NOMO-1 treated with DMSO at 0.1 percent for 48 hours (cell line): ENCODE measurements at regions not wholly inside any gene's neighbourhood (a gene's known extent, or its start where the extent isn't known, plus 50 kb on each side); places are given as distances from the start of the nearest gene placed in this dataset.
A peak's percentile ranks its signal among the peaks of the same experiment; 100 is the strongest.
"Not testable (repeated sequence)": the region's sequence is repeated elsewhere in the genome, so short reads cannot be mapped to it uniquely, and the experiment has no call there.

Experiments used
- DNase-seq: peaks from one replicate; lab custom pipeline; 2025; ENCODE audit not compliant: unreplicated experiment; lab: John Stamatoyannopoulos, UW

DNA sequence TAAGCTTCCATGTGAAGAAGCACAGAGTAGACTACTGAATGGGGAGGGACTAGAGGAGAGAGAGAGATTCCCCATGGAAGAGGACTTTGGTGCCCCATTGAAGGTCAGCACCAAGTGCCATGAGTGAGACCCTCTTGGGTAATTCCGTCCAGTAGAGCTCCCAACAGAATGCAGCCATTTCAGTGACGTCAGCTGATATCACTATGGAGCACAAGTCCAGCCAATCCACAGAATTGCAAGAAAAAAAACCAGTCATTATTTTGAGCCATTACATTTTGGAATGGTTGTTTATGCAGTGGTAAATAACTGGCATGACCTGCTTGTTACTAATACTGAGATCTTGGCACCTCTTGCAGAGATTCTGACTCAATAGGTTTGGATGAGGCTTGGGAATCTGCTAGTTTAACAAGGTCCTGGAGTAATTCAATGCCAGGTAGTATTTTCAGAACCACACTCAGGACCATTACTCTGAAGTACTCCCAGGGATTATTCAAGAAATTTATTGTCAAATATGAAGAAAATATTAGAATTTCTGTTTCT, 52.6 kb upstream of the SP8 start:
- DNase-seq = no peak

DNA sequence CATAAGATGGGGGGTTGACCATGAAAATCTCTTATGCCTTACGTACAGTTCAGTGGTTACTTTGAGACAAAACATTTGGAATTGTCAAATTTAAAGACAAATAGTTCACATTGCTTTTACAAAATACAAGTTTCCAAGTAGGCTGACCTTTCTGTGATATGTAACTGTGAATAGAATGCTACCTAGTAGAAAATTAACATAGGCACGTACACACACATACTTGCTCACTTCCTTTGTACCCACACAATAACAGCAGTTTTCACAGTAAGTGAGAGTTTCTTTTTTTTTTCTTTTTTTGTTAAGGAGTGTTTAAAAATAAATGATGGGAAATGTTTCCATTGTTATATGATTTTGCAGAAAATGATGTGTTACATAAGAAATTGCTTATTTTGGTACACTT, 53.3 kb upstream of the SP8 start:
- no peak for DNase-seq

DNA sequence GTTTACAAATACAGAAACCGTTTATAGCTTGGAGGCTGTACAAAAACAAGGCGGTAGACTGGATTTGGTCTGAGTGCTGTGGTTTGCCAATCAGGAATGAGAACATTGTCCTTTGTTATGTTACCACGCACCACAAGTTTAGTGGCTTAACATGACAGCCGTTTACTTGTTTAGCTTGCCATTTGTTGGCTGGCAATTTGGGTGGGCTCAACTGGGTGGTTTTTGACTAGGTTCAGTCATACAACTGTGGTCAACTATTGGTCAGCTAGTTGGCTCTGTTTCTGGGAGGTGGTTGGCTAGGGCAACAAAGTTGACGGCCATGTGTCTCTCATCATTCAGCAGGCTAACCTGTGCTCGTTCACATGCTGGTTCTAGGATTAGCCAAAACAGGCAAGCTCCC, 60.1 kb upstream of the SP8 start:
- DNase-seq = no peak

DNA sequence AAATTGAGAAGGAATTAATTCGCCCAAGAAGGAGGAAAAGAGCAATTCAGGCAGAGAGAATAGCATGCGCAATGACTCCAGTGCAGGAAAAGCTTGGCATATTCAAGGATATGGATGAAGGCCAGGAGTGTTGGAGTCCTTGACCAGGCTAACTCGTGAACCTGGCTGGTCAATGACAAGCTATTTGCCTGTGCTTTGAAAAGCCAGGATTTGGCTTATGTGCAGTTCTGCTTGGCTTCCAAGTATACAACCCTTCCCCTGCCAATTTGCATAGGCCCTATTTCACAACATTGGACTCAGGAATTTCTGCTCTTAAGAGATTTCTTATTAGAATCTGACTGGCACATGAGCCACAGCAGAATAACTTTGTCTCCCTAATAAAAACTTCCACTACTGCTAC, 72.3 kb upstream of the SP8 start:
- no peak for DNase-seq

DNA sequence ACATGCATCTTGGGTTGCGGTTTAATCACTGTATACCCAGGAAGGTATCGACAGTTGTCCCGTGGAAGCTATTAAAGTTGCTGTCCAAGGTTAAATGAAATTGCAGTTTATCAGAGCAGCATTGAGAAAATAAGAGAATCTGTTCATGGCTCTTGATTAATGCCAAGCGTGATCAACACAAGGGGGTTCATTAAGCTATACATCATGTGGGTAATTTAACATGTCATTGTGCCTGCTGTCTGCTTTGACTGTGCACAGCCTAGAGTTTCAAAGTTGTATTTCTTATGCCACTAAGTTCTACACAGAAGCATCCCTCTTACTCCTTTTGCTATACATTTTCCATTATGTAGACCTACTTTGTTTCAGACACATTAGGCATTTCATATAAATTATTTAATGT, 74.8 kb upstream of the SP8 start:
- no peak for DNase-seq

DNA sequence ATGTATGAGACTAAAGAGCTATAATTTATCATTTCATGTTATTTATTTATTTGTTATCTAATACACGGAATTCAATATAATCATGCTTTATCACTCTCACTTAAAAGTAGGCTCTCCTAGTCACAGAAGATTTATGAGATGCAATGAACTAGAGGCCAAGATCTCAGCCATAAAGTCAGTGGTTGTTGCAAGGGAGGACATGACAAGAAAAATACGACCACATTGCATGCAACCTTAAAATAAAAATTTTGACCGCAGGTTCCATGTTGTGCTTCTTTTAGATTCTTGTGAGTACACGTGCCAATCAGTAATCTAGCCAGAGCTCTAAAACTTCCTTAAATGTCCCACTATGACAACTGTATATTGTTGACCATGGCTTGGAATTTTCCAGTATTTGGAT, 75.9 kb upstream of the SP8 start:
- peak; percentile 94 for DNase-seq

DNA sequence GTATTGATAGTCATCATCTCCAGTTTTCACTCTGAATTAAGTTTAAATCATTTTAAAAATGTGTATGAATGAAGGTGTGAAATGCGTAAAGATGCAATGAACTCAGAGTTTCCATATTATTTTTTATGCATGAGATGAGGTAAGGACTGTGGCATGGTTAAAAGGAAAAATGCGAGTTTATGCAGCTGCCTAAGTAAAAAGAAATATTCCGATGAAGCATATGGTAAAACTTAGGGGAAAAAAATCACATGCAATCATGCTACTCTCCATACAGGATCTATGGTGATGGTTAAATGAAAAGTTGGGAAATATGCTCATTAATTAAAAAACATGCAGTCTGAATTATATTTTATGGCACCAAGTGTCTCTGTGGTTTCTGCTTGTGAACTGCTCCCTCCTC, 77.5 kb upstream of the SP8 start:
- DNase-seq = no peak

DNA sequence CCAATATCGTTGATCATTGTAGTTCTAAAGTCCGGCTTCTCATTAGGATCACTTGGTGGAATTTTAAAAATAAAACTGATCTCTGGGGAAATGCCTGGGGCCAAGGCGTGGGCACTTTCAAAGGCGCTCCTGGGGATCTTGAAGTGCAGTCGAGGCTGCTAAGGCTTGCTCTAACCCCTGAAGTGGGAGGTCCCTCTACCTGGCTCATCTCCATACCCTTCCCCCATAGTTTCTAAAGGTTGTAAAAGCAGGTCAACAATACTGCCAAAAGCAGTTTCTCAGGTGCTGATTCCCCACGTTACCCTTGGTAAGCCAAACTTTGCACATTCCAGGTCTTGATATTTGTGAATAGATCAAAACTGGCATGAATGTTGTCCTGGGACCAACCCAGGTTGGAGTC, 79.0 kb upstream of the SP8 start:
- DNase-seq = no peak

DNA sequence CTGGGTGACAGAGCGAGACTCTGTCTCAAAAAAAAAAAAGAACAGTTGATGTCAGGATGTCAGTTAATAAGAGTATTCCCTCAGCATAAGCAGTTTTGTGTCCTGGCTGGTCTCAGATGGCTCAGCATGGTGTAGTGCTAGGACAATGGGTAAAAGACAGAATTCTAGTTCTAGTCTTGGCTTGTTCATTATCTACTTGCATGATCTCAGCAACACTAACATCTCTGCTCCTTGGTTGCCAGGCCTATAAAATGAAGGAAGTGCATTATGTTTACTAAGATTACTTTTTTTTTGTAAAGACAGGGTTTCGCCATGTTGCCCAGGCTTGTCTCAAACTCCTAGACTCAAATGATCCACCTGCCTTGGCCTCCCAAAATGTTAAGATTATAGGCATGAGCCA, 84.3 kb upstream of the SP8 start:
- no peak for DNase-seq

DNA sequence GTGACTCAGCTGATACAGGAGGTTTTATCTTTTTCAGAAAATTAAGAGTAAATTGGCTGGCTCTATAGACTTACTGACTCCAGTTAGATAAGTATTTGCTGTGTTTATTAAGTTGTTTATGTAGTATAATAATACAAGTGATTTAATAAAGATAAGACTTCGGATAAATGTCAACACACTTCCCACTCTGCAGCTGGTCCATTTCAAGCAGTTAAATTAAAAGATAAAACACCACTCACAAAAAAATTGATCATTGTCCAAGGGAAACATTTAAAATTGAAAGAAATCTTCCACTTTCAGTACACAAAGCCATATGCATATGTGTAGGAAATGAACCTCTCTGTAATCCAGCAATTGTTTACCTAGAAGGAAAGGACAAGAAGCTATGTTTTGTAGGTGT, 106.1 kb upstream of the SP8 start:
- DNase-seq = no peak

DNA sequence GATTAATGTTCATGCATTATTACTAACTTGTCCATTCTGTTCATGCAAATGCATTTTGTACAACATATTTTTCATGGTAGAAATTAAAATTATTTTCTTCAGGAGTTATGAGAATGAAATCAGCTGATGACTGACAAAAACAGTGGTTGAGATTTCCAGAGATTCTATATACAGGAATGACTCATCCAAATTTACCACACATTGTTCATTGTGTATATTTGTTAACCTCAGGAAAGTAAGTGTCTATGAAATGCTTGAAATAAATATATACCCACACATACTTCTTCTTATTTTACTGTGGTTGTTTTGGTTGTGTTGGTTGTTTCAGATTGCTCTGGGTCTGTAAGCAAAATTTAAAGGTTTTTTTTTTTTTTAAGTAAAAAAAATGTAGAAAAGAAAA, 108.1 kb upstream of the SP8 start:
- DNase-seq = peak; percentile 18

DNA sequence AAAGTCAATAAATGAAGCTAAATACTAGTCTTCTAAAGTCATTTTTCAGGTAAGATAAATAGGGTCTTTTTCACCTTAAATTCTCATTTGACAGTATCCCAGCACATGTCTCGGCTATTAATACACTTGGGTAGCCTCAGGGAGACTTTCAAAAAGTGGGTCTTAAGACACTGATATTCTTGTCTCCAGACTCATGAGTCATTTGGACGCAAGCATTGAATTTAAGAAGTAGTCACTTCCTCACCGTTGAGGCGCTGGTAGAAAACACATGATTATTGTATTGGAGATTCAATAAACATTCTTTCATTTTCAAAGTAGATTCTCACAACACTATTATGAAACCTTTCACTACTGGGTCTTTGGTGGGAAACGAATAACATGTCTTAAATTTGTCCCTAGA, 108.9 kb upstream of the SP8 start:
- peak; percentile 84 for DNase-seq

DNA sequence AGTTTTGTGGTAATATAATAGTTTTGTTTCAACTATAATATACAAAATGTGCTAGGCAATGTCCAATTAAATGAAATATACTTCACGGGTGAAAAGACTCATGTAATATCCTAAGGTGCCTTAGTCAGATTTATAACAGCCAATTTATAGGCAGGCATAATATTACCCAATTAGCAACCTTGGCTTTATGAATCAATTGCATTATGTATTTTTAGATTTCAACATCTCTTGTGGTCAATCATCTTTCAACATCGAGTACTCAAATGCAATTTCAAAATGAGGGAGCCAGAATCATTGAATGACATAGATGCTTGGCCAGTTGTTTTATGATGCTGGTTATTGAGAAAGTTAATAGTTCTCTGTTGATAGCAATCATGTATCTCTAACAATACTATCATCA, 110.3 kb upstream of the SP8 start:
- peak; percentile 87 for DNase-seq

DNA sequence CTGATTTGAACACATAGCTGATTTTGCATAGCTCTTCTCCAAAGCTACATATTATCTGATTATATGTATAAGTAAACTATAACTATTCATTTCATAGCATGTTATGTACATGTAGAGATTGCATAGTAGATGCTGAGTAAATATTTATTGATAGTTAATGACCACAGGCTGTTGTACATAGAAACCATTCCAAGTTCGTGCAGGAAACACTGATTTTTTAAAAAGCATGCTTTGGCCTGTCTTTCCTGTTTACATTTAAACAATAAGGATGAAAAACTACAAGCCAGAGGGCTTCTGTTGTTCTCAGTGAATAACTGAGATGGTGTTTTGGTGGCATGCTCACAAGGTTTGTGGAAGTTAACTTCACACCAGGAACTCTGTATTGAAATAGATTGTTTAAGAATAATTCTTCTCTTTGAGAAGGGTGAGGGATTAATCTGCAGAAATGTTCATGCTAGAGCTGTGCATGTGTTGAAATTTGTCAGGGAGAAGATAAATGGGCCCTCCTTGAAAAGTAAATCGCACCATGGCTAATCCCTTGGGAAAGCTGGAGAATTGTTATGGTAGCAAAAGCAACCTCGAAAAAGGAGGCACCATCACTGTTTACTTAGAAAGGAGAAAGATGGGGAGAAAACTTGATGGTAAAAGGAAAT, 120.2 kb upstream of the SP8 start:
- no peak for DNase-seq

DNA sequence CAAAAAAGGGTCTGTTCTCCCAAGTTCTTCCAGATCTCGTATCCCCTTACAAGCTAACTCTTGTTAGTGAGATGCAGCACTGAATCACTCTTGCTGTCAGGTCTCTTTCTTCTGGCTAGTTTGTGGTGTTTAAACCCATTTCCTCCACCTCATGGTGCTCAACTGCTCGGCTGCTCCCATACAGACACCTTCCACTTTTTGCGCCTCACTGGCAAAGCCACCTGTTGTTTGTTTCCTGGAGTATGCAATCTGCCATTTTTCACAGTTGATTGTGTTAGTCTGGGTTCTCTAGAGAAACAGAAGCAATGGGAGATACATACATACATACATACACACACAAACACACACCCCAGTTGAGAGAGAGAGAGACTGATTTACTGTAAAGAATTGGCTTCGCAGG, 124.4 kb upstream of the SP8 start:
- no peak for DNase-seq

DNA sequence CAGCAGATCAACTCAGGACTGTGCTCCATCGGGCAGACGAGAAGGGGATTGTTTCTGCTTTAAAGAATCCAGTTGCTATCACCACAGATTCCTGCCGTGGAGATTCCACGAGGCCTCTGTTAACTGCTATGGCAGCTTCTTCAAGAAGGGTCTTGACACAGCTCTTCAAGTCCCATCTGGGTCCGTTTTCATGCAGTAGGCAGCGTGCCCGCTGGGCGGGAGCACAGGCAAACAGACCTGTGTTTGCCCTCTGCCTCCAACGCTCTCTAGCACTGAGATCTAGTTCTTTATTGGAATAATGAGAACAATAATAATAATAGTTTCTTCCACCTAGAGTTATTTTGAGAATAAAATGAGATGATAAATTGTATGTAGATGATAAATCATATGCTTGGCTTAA, 127.2 kb upstream of the SP8 start:
- DNase-seq = no peak

DNA sequence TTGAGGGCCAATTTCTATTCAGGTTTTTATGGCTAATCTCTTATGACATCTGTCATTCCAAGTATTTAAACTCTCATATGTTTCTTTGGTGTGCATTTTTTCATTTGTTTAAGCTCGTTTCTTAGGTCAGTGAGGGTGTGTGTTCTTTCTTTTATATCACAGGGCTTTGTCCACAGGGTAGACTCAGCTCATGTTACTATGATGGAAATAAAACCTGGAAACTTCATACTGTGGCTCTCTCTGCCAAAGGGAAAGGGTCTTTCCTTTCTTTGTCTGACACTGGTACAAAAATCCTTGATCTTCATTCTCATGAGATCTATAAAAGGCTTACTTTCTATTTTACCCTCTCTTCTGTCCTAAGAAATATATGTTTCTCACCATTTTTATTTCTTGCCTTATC, 129.6 kb upstream of the SP8 start:
- no peak for DNase-seq

DNA sequence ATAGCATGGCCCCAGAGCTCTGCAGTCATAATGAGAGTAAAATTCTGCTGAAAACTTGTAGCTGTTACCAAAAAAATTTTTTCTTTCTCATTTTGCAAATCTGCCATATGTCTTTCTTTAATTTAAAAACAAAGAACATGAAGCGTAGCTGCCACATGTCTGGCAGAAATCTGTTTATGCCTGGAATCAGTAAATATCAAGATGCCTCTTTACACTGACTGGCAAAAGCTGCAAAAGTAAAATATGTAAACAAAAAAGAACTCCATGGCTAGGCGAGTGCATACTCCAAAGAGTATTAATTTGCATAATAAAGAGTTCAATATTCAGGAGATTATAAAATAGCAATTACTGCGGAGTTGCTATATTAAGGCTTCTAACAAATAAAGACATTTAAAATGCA, 130.9 kb upstream of the SP8 start:
- no peak for DNase-seq

DNA sequence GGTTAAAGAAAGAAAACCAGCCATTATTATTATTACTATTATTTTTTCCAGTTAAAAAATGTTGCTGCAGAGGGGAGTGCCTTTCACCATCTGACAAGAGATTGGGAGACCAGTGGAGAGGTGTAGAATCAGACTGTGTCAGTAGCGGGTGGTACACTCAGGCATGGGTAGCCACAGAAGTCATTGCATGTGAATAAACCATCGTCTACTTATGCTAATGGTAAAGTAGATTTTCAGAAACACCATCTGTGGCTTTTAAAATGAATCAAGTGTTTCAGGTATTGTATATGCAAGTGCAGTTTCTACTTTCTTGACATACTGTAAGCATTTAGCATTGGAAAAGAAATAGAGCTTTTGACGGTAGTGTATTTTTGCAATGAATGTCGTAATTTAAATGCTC, 131.5 kb upstream of the SP8 start:
- no peak for DNase-seq

DNA sequence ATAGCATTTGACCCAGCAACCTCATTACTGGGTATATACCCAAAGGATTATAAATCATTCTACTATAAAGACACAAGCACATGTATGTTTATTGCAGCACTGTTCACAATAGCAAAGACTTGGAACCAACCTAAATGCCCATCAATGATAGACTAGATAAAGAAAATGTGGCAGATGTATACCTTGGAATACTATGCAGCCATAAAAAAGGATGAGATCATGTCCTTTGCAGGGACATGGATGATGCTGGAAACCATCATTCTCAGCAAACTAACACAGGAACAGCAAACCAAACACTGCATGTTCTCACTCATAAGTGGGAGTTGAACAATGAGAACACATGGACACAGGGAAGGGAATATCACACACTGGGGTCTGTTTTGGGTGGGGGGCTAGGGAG, 140.5 kb upstream of the SP8 start:
- not testable (repeated sequence) for DNase-seq

DNA sequence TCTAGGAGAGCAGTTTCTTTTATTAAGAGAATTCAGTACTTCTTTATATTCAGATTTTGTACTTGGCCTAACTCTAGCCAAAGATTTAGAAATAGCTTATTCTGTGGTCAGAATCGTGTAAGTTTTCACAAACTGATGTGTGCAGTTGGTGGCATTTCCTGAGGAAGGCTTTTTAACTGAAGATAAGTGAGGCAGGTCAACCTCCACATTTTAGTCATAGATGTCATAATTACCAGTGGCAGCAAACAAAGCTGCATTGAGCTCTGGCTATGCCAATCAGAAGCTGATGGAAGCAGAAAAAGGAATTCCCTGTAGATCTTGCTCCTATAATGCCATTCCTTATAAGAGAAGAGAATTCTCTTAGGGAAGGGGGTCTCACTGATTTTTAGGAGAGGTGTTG, 141.3 kb upstream of the SP8 start:
- DNase-seq = peak; percentile 4

DNA sequence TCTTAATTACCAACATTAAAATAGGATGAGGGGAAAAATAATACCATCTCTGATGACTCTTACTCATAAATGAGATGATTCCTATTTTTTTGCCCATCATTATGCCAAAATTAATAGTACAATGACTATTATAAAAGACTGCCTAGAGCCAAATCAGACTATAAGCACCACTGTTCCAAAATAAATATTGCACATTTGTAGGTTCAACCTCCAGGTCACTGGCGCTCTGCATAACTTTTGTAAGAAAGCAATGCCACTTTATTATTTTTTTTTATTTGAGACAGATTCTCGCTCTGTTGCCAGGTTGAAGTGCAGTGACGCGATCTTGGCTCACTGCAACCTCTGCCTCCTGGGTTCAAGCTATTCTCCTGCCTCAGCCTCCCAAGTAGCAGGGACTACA, 142.5 kb upstream of the SP8 start:
- no peak for DNase-seq

DNA sequence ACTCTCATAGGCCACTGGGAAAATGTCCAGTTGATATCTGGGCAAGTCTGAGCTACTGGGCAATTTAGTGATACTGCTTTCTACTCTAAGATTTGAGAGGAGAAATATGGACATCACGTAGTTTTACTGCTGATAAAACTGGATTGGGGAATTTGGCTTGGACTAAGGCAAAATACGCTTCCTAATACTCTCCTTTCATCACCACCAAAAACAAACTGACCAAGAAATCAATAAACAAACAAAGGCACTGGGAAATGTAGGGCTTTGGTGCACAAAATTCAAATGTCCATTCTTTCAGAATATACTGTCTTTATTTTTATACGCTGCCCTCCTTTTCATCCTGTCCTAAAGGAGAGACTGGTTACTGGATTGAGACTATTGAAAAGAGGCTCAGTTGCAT, 145.1 kb upstream of the SP8 start:
- DNase-seq = no peak
